Middle frontal gyrus (tissue), 1 donor: ENCODE measurements at regions not wholly inside any gene's neighbourhood (a gene's known extent, or its start where the extent isn't known, plus 50 kb on each side); places are given as distances from the start of the nearest gene placed in this dataset.

Experiments
- DNase-seq: peaks from one replicate; pipeline ENCODE4 v3.0.0-alpha.2; 2015; ENCODE audit warnings: low spot score; ENCODE audit errors: extremely low spot score

- DNase-seq = no peak
These were observed 465.7 kb downstream of the NOVA1 start for GRCh38 chr14:26132061-26132645.

- no peak for DNase-seq
These were observed 467.1 kb downstream of the NOVA1 start for GRCh38 chr14:26130690-26131089.

GRCh38 chr14:26128931-26129671 is 468.7 kb downstream of the NOVA1 start:
- peak; percentile 49 for DNase-seq

- no peak for DNase-seq
These were observed 472.9 kb downstream of the NOVA1 start for GRCh38 chr14:26124896-26125438.

GRCh38 chr14:26123459-26123858 is 474.4 kb downstream of the NOVA1 start:
- DNase-seq = no peak

- DNase-seq = no peak
These were observed 476.7 kb downstream of the NOVA1 start for GRCh38 chr14:26121181-26121580.

GRCh38 chr14:26113911-26114640 is 483.8 kb downstream of the NOVA1 start:
- no peak for DNase-seq

GRCh38 chr14:26104717-26105116 is 493.1 kb downstream of the NOVA1 start:
- DNase-seq = no peak

- no peak for DNase-seq
These were observed 500.0 kb downstream of the NOVA1 start for GRCh38 chr14:26097852-26098251.

- no peak for DNase-seq
These were observed 509.6 kb downstream of the NOVA1 start for GRCh38 chr14:26088275-26088674.

GRCh38 chr14:26081043-26081442 is 516.8 kb downstream of the NOVA1 start:
- no peak for DNase-seq

GRCh38 chr14:26078561-26078960 is 519.3 kb downstream of the NOVA1 start:
- DNase-seq = peak; percentile 24

- DNase-seq = no peak
These were observed 522.9 kb downstream of the NOVA1 start for GRCh38 chr14:26074892-26075291.

GRCh38 chr14:26070443-26070842 is 527.4 kb downstream of the NOVA1 start:
- DNase-seq = no peak

- DNase-seq = no peak
These were observed 529.9 kb downstream of the NOVA1 start for GRCh38 chr14:26067786-26068459.

GRCh38 chr14:26067341-26067740 is 530.5 kb downstream of the NOVA1 start:
- DNase-seq = no peak

GRCh38 chr14:26056036-26056616 is 541.7 kb downstream of the NOVA1 start:
- DNase-seq = no peak

- DNase-seq = no peak
These were observed 565.5 kb downstream of the NOVA1 start for GRCh38 chr14:26032348-26032747.

- no peak for DNase-seq
These were observed 571.4 kb downstream of the NOVA1 start for GRCh38 chr14:26026384-26026783.

GRCh38 chr14:26023967-26024366 is 573.9 kb downstream of the NOVA1 start:
- no peak for DNase-seq

- DNase-seq = no peak
These were observed 576.1 kb downstream of the NOVA1 start for GRCh38 chr14:26021759-26022158.
